Suppressor macrophage (primary cell): ENCODE measurements at regions not wholly inside any gene's neighbourhood (a gene's known extent, or its start where the extent isn't known, plus 50 kb on each side); places are given as distances from the start of the nearest gene placed in this dataset.
"Not testable (repeated sequence)": the region's sequence is repeated elsewhere in the genome, so short reads cannot be mapped to it uniquely, and the experiment has no call there.

Experiments used
- DNase-seq, 4 experiments: peaks; one replicate each; pipeline ENCODE4 v3.0.0-alpha.2; 2020 to 2022

DNA sequence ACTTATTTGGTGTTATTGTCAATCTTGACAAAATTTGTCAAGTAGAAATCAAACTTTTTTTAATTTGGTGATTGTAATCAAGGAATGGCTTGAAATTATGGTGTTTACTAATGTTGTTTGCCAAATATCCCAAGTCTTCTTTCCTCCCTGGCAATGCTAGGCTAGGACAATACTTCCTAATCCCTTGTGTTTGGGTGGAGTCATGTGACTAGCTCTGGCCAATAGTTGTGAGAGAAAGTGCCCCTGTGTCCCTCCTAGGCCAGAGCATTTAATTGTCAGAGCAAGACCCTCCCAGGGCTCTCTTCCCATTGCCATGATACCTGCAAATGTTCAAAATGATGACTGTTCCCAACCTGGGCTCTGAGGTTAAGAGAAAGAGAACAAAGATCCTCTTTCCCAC is 132.7 kb downstream of the ANXA2 start:
- DNase-seq, result no peak

DNA sequence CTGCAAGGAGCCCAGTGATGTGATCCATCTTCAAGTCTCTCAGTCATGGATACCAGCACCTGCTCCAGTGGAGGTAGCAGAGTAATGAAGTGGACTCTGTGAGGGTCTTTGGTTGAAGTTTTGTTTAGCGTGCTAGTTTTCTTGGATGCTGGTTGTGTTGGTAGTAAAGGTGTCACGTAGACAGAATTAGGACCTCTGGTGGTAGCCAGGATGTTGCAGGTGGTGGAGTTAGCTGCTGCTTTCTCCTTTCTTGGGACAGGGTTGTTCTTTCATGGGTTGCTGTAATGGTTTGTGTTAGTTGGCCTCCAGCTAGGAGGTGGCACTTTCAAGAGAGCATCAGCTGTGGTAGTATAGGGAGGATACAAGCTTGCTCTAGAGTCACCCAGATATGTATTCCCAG is 125.2 kb downstream of the ANXA2 start:
- DNase-seq, result no peak

DNA sequence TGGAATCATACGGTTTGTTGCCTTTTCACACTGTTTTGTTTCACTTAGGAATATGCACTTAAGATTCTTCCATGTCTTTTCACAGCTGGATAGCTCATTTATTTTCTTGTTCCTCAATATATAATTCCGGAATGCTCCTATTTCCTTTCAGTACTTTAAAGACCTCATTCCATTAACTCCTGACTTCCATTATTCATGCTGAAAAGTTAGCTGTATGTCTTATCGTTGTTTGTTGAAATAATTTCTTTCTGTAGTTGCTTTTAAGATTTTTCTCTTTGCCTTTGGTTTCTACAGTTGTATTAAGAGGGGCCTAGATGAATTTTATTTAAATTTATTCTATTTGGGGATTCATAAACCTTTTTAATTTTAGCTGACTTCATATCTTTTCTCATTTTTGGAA is 122.2 kb downstream of the ANXA2 start:
- DNase-seq, result no peak

DNA sequence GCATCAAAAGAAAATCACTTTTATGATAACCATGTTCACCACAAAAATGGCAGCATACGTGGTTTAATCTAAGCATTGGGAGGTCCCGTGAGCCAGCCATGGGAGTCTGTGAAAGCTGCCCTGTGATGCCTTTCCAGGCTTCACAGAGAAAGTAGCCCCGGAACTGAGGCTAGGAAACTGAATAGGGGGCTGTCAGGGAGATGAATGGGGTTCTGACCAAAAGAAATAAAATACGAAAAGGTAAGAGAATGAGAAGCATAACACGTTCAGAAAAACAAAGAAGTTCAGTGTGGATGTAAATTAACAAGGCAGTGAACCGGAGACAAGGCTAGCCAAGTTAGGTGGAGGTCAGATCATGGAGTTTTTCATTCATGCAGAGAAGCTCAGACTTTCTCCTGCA is 118.9 kb downstream of the ANXA2 start:
- no peak for DNase-seq

DNA sequence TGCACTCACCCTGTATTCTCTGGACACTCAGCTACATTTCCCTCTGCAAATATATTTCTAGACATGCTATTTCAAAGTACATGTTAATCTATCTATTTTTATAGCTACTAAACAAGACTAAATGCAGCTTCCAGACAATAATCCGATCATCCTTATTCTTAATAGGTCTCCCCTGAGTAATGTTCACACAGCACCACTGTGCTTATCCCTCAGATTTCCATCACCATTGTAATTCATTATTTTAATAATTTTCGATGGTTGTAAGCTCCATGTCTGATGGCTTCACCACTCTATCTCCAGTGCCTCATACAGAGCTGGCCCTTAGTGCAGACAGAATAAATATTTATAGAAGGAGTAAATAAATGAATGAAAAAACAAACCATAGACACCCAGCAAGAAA is 117.5 kb downstream of the ANXA2 start:
- DNase-seq, result no peak

DNA sequence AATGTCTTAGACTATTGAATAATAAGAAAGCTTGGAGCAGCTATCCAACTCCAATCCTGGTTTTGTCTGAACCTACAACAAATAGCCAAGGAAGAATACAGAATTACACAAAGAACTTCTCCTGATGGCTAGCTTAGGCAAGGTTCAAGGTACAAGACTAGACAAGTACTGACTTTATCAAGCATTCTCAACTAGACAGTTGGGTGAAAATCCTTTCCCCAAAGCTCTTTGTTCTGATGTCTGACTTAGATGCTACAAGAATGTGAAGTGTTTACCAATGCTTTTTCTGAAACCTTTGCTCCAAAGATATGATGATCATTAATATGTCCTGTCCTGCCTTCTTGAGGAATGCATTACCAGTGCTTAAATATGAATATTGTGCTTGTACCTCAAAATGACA is 113.8 kb downstream of the ANXA2 start:
- no peak for DNase-seq

DNA sequence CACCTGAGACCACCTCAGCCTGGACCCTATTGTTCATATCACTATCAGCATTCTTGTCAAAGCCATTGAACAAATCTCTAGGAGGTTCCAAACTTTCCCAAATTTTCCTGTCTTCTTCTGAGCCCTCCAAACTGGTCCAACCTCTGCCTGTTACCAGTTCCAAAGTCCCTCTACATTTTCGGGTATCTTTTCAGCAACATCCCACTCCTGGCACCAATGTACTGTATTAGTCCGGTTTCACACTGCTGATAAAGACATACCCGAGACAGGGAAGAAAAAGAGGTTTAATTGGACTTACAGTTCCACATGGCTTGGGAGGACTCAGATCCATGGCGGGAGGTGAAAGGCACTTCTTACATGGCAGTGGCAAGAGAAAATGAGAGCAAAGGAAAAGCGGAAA is 101.9 kb downstream of the ANXA2 start:
- not testable (repeated sequence) for DNase-seq

DNA sequence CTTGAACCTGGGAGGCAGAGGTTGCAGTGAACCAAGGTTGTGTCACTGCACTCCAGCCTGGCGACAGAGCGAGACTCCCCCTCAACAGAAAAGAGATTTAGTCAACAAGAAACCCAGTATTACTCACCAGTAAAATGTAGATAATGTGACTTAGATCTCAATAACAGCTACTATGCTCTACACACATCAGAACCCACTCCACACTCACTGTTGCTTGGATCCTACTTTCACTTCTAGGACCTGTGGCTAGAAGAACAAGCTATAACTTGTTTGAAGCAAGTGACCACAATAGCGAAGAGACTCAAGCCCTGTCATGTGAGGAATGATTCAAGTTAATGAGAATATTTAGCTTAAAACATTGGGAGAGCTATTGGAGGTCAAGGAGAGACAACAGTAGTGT is 100.7 kb downstream of the ANXA2 start:
- DNase-seq, result no peak
